Esophagus squamous epithelium (tissue), 5 donors: ENCODE measurements at regions not wholly inside any gene's neighbourhood (a gene's known extent, or its start where the extent isn't known, plus 50 kb on each side); places are given as distances from the start of the nearest gene placed in this dataset.
A peak's percentile ranks its signal among the peaks of the same experiment; 100 is the strongest.

Experiments used
- DNase-seq: peaks from one replicate; lab custom pipeline; 2025; lab: John Stamatoyannopoulos, UW
- H3K27ac ChIP-seq, 4 donors: fragments of 200-600 bp; sonication (generic); one replicate each; pipeline ENCODE4 v1.5.1; 2016 to 2019; ENCODE audit warnings: mild to moderate bottlenecking in 1 of 4
- H3K27me3 ChIP-seq, 4 donors: fragments of 200-600 bp; sonication (generic); 1 replicate in 3 of 4; 2 replicates in 1 of 4; pipeline versions ENCODE4 v1.5.1 to v1.6.0; 2017 to 2021; ENCODE audit warnings: antibody characterized with exemption in 1 of 4
- H3K36me3 ChIP-seq, 3 donors: fragments of 200-600 bp; sonication (generic); one replicate each; pipeline ENCODE4 v1.5.1; 2016 to 2019
- H3K4me1 ChIP-seq, 3 donors: fragments of 200-600 bp; sonication (generic); one replicate each; pipeline ENCODE4 v1.5.1; 2017 to 2019
- H3K4me3 ChIP-seq, 4 donors: fragments of 200-600 bp; sonication (generic); 1 replicate in 3 of 4; 2 replicates in 1 of 4; pipeline ENCODE4 v1.5.1; 2016 to 2019; ENCODE audit warnings: mild to moderate bottlenecking in 2 of 4, moderate library complexity in 1 of 4
- H3K9me3 ChIP-seq, 3 donors: fragments of 200-600 bp; sonication (generic); one replicate each; pipeline ENCODE4 v1.5.1; 2016 to 2019
- CTCF ChIP-seq, 6 experiments: fragments of 450-650 bp in 4 of 6; fragments of 200-600 bp in 2 of 6; sonication (generic) in 2 of 6; IDR thresholded peaks; one replicate each; pipeline ENCODE4 v1.5.1; 2016 to 2019; ENCODE audit warnings: antibody characterized with exemption in 6 of 6, mild to moderate bottlenecking in 4 of 6, moderate library complexity in 4 of 6
- POLR2A ChIP-seq, 4 donors: fragments of 450-650 bp; IDR thresholded peaks; one replicate each; pipeline ENCODE4 v1.6.1; 2017; ENCODE audit warnings: antibody characterized with exemption in 4 of 4, mild to moderate bottlenecking in 4 of 4, moderate library complexity in 3 of 4
- WGBS, 2 donors: methylation state at CpG; one replicate each; pipeline ENCODE4 v1.1.5; 2018; 5-methylcytosine and 5-hydroxymethylcytosine counted together
- intact Hi-C: fragments of 100-400 bp; cut with DNase I; formaldehyde crosslinking; loops from one replicate; pipeline ENCODE4 v1.15.0; 2022
- donor health status: DM: yes; HTN: yes; CAD: no.

GRCh38 chr13:70630247-70630646 is 522.0 kb upstream of the KLHL1 start:
- WGBS, 2 donors, result 59 to 60% methylated on average over 2 of the region's 2 CpGs
- no peaks in the 10 kb centered on the region for H3K9me3 ChIP-seq
- intact Hi-C loops, result no loop called here
- no peak overlapping the region for H3K27ac ChIP-seq
- H3K4me3 ChIP-seq, result no peak overlapping the region
- no peak for TF ChIP-seq POLR2A (IDR thresholded peaks at IDR 0.05)
- H3K4me1 ChIP-seq, result no peaks in the 10 kb centered on the region
- H3K27me3 ChIP-seq, result no peaks in the 10 kb centered on the region
- no peaks in the 10 kb centered on the region for H3K36me3 ChIP-seq
- DNase-seq, result no peak

DNA sequence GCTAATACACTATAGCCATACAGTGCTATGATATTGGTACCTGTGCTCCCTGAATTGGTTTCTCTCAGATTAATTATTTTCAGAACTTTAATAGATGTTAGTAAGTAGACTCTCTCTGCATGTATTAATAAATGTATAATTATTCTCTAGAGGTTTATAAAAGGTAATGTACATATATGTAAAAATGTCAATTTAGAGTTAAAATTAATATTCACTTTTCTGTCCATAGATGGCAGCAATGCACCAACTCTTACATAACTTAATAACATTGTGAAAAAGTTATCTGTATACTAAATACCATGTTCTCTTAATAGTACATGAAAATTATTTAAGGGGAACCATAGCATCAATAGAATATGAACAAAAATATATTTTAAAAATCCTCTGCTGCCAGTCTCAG is 515.0 kb upstream of the KLHL1 start:
- DNase-seq, result no peak
- intact Hi-C loops, result no loop called here
- Histone ChIP-seq H3K36me3 (no peaks in the 10 kb centered on the region), H3K27me3 (no peaks in the 10 kb centered on the region), H3K4me3 (no peak overlapping the region), H3K9me3 (no peaks in the 10 kb centered on the region), H3K27ac (no peak overlapping the region), H3K4me1 (no peaks in the 10 kb centered on the region)
- TF ChIP-seq POLR2A (IDR thresholded peaks at IDR 0.05), result no peak
- TF ChIP-seq CTCF (IDR thresholded peaks at IDR 0.05), result peak in 1 of 6 experiments; percentile 41

- TF ChIP-seq POLR2A (IDR thresholded peaks at IDR 0.05) (no peak), CTCF (IDR thresholded peaks at IDR 0.05) (no peak)
- 18 to 31% methylated on average over 5 of the region's 5 CpGs for WGBS, 2 donors
- Histone ChIP-seq H3K4me1 (no peaks in the 10 kb centered on the region), H3K9me3 (no peaks in the 10 kb centered on the region), H3K36me3 (no peaks in the 10 kb centered on the region), H3K27ac (no peak overlapping the region), H3K27me3 (no peaks in the 10 kb centered on the region), H3K4me3 (no peak overlapping the region)
- DNase-seq, result no peak
- intact Hi-C loops, result no loop called here
Observed at GRCh38 chr13:70622796-70623195, 514.5 kb upstream of the KLHL1 start.

- no peak for TF ChIP-seq CTCF (IDR thresholded peaks at IDR 0.05)
- TF ChIP-seq POLR2A (IDR thresholded peaks at IDR 0.05), result no peak
- H3K27ac ChIP-seq, result no peak overlapping the region
- H3K36me3 ChIP-seq, result no peaks in the 10 kb centered on the region
- no peaks in the 10 kb centered on the region for H3K9me3 ChIP-seq
- H3K4me1 ChIP-seq, result no peaks in the 10 kb centered on the region
- DNase-seq, result no peak
- WGBS, 2 donors, result 73 to 79% methylated on average over 2 of the region's 2 CpGs
- H3K27me3 ChIP-seq, result no peaks in the 10 kb centered on the region
- no peak overlapping the region for H3K4me3 ChIP-seq
- intact Hi-C loops, result no loop called here
Observed at GRCh38 chr13:70619936-70620335, 511.7 kb upstream of the KLHL1 start.

GRCh38 chr13:70616847-70617246 is 508.6 kb upstream of the KLHL1 start:
- TF ChIP-seq POLR2A (IDR thresholded peaks at IDR 0.05) (no peak), CTCF (IDR thresholded peaks at IDR 0.05) (no peak)
- intact Hi-C loops, result no loop called here
- Histone ChIP-seq H3K36me3 (no peaks in the 10 kb centered on the region), H3K27me3 (no peaks in the 10 kb centered on the region), H3K4me1 (no peaks in the 10 kb centered on the region), H3K27ac (no peak overlapping the region), H3K9me3 (no peaks in the 10 kb centered on the region), H3K4me3 (no peak overlapping the region)
- no peak for DNase-seq
- WGBS, 2 donors, result 75 to 76% methylated on average over 3 of the region's 3 CpGs

GRCh38 chr13:70613295-70613694 is 505.0 kb upstream of the KLHL1 start:
- intact Hi-C loops, result no loop called here
- TF ChIP-seq CTCF (IDR thresholded peaks at IDR 0.05) (no peak), POLR2A (IDR thresholded peaks at IDR 0.05) (no peak)
- DNase-seq, result no peak
- Histone ChIP-seq H3K36me3 (no peaks in the 10 kb centered on the region), H3K4me3 (no peak overlapping the region), H3K27ac (no peak overlapping the region), H3K27me3 (no peaks in the 10 kb centered on the region), H3K4me1 (no peaks in the 10 kb centered on the region), H3K9me3 (no peaks in the 10 kb centered on the region)
- WGBS, 2 donors, result 33 to 46% methylated on average over 1 of the region's 1 CpG
